ENCODE measurements at regions not wholly inside any gene's neighbourhood (a gene's known extent, or its start where the extent isn't known, plus 50 kb on each side); places are given as distances from the start of the nearest gene placed in this dataset.

DNA sequence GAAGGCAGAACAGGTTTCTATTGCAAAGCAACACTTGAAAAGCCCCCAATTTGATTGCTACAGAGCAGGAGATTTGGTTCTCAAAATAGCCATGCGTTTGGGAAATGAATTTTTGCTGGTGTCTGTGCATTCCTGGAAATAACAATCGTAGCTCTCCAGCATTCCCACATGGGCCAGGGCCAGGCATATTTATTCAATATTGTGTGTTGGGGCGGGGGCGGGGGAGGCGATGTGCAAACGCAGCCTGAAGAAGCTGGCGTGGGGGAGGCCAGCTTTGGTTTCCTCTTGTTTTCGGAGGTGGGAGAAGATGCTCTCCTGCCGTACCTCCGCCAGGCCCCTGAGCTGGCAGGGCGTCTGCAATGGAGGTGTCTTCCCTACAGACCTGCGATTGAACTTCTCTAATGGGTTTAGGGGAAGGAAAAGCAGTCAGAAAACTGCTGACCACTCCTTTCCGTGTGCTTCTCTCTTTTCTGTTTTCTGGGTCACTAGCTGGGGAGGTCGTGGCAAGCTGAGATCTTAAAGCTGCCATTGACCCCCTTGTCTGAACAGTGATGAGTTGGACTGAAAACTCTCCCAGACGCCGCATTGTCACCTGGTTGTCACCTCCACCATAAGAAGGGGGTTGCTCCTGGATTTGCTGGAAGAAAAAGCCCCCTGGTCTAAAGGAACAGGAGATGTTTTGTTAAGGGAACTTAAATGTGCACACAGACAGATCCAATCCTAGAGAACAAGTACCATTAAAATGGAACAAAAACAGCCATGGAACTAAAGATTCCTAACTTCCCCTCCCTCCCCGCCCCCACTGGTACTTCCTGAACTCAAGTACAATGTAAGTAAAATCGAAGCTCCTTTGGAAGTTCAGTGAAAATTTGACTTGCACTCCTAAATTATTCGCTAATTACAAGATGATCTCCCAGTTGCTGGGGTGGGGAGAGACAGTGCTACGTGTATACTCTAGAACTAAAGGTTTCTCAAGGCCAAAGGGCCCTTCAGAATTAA is 56.4 kb upstream of the HABP2 start:
- no peak for TF ChIP-seq GABPA (IDR thresholded peaks at IDR 0.05; ENCODE audit: low read depth)
- TF ChIP-seq SPI1 (IDR thresholded peaks at IDR 0.05; ENCODE audit: borderline replicate concordance, low read depth), result no peak
- TF ChIP-seq, protein P1, sequence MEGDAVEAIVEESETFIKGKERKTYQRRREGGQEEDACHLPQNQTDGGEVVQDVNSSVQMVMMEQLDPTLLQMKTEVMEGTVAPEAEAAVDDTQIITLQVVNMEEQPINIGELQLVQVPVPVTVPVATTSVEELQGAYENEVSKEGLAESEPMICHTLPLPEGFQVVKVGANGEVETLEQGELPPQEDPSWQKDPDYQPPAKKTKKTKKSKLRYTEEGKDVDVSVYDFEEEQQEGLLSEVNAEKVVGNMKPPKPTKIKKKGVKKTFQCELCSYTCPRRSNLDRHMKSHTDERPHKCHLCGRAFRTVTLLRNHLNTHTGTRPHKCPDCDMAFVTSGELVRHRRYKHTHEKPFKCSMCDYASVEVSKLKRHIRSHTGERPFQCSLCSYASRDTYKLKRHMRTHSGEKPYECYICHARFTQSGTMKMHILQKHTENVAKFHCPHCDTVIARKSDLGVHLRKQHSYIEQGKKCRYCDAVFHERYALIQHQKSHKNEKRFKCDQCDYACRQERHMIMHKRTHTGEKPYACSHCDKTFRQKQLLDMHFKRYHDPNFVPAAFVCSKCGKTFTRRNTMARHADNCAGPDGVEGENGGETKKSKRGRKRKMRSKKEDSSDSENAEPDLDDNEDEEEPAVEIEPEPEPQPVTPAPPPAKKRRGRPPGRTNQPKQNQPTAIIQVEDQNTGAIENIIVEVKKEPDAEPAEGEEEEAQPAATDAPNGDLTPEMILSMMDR (IDR thresholded peaks at IDR 0.05; ENCODE audit: insufficient read depth, low read length), result no peak
- no peak for TF ChIP-seq REST (IDR thresholded peaks at IDR 0.05; ENCODE audit: insufficient replicate concordance, low read depth)
- TF ChIP-seq POLR2AphosphoS5 (IDR thresholded peaks at IDR 0.05; ENCODE audit: low read depth), result no peak
- no peak overlapping the region for H3K4me3 ChIP-seq (replicated peaks; ENCODE audit: insufficient read depth, low read length)
- peaks cover 4% of the 10 kb centered on the region for H3K27me3 ChIP-seq (ENCODE audit: insufficient read depth, poor library complexity, severe bottlenecking)
- H3K27ac ChIP-seq (replicated peaks), result no peak overlapping the region
- DNase-seq (ENCODE audit: low read depth in 1 of 2, low spot score in 1 of 2), result no peak

DNA sequence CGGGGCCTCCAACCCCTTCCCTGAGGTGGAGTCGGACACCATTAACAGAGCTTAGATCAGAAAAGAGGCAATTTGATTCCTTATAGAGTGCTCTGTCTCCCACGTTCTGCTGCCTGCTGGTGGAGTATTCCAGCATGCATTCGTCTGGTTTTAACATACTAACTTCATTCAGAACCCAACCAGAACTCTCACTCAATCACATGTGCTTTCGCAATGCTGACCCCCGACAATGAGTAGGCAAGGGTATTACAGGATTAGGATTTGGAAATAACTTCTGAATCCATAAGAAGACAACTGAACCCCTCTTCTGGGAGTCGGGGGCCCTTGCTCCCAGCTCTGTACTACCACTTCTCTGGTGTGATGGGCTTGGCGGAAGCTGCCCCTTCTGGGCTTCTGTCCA is 55.7 kb upstream of the HABP2 start:
- TF ChIP-seq REST (IDR thresholded peaks at IDR 0.05; ENCODE audit: insufficient replicate concordance, low read depth), result no peak
- TF ChIP-seq POLR2AphosphoS5 (IDR thresholded peaks at IDR 0.05; ENCODE audit: low read depth), result no peak
- no peak for TF ChIP-seq SPI1 (IDR thresholded peaks at IDR 0.05; ENCODE audit: borderline replicate concordance, low read depth)
- Histone ChIP-seq H3K4me3 (replicated peaks; ENCODE audit: insufficient read depth, low read length) (no peak overlapping the region), H3K27me3 (ENCODE audit: insufficient read depth, poor library complexity, severe bottlenecking) (peaks cover 4% of the 10 kb centered on the region), H3K27ac (replicated peaks) (no peak overlapping the region)
- DNase-seq (ENCODE audit: low read depth in 1 of 2, low spot score in 1 of 2), result no peak

GRCh38 chr10:113498997-113499396 is 53.9 kb upstream of the HABP2 start:
- peak in 1 of 2 experiments; percentile 30 for DNase-seq (ENCODE audit: low read depth in 1 of 2, low spot score in 1 of 2)
- TF ChIP-seq REST (IDR thresholded peaks at IDR 0.05; ENCODE audit: insufficient replicate concordance, low read depth), result no peak
- TF ChIP-seq GABPA (IDR thresholded peaks at IDR 0.05; ENCODE audit: low read depth), result no peak
- no peak for TF ChIP-seq SPI1 (IDR thresholded peaks at IDR 0.05; ENCODE audit: borderline replicate concordance, low read depth)
- TF ChIP-seq POLR2AphosphoS5 (IDR thresholded peaks at IDR 0.05; ENCODE audit: low read depth), result no peak
- TF ChIP-seq, protein P1 (IDR thresholded peaks at IDR 0.05; ENCODE audit: insufficient read depth, low read length), result no peak
- Histone ChIP-seq H3K27ac (replicated peaks) (no peak overlapping the region), H3K27me3 (ENCODE audit: insufficient read depth, poor library complexity, severe bottlenecking) (peaks cover 4% of the 10 kb centered on the region), H3K4me3 (replicated peaks; ENCODE audit: insufficient read depth, low read length) (no peak overlapping the region)

Measured in HL-60 (cell line).